HepG2 (cell line): ENCODE measurements at regions not wholly inside any gene's neighbourhood (a gene's known extent, or its start where the extent isn't known, plus 50 kb on each side); places are given as distances from the start of the nearest gene placed in this dataset.

ENCODE experiments used
- ATAC-seq: fragments of 200-7000 bp; cut with Tn5 transposase; 3 replicates; pipeline ENCODE4 v1.9.1; 2020; ENCODE audit warnings: mild to moderate bottlenecking, moderate library complexity
- BruUV-seq: library from RNA; stranded (reverse); fragments of 400-500 nt; replicated peaks from 2 replicates; lab custom pipeline; 2021; lab: Mats Ljungman, UMichigan
- CTCF ChIA-PET: fragments of 300-600 bp; formaldehyde crosslinking; extraction: SDS; loops from one replicate; lab custom pipeline; 2021; ENCODE audit warnings: low total read pairs, inconsistent platforms, low intra/inter-chr PET ratio; lab: Yijun Ruan, JAX
- POLR2A ChIA-PET: fragments of 350-600 bp; sonication (Branson Sonifier 250); formaldehyde crosslinking; loops from one replicate; lab custom pipeline; 2020; ENCODE audit warnings: antibody characterized with exemption, inconsistent platforms; lab: Yijun Ruan, JAX
- DNase-seq: peaks from one replicate; pipeline ENCODE4 v3.0.0-alpha.2; 2015; ENCODE audit warnings: low spot score
- FAIRE-seq: peaks from 3 replicates; lab custom pipeline; 2011; peaks lifted over from hg19 to GRCh38; lab: Jason Lieb, UNC
- H2AFZ ChIP-seq: one replicate; pipeline ENCODE4 v1.6.1; 2011; ENCODE audit warnings: low read length, inconsistent platforms
- H3K27ac ChIP-seq: fragments of 300-600 bp; 3 replicates; pipeline ENCODE4 v1.8.0; 2011; ENCODE audit warnings: mixed run types, mild to moderate bottlenecking, mixed read lengths, low read length, inconsistent platforms; ENCODE audit not compliant: insufficient read depth; ENCODE audit errors: extremely low read length
- H3K27me3 ChIP-seq, 2 experiments: fragments of 200-600 bp in 1 of 2; 2 replicates in 1 of 2; 3 replicates in 1 of 2; pipeline versions ENCODE4 v1.6.0 to v1.8.0; 2011; ENCODE audit warnings: low read length in 2 of 2, mild to moderate bottlenecking in 2 of 2, moderate library complexity in 2 of 2, inconsistent platforms in 1 of 2; ENCODE audit not compliant: insufficient read depth in 2 of 2, control insufficient read depth in 1 of 2
- H3K36me3 ChIP-seq, 2 experiments: fragments of 200-600 bp in 1 of 2; replicated peaks in 1 of 2; 2 replicates in 1 of 2; 3 replicates in 1 of 2; pipeline versions ENCODE4 v1.5.1 to v1.8.0; 2011; ENCODE audit warnings: low read length in 2 of 2, inconsistent platforms in 1 of 2; ENCODE audit not compliant: insufficient read depth in 2 of 2, control insufficient read depth in 1 of 2
- H3K4me1 ChIP-seq: 2 replicates; pipeline ENCODE4 v1.5.1; 2012; ENCODE audit warnings: low read length, inconsistent platforms; ENCODE audit not compliant: insufficient read depth
- H3K4me2 ChIP-seq: 2 replicates; pipeline ENCODE4 v1.6.0; 2011; ENCODE audit warnings: low read depth, low read length, inconsistent platforms
- H3K4me3 ChIP-seq, 3 experiments: fragments of 200-600 bp in 1 of 3; sonication (generic), shearing (Covaris generic) in 1 of 3; replicated peaks in 1 of 3; 2 replicates each; pipeline ENCODE4 v1.5.1; 2011 to 2016; ENCODE audit warnings: low read length in 3 of 3, inconsistent platforms in 2 of 3, low read depth in 2 of 3, mild to moderate bottlenecking in 2 of 3, control low read depth in 1 of 3, mixed read lengths in 1 of 3; ENCODE audit not compliant: insufficient read depth in 1 of 3
- H3K79me2 ChIP-seq: one replicate; pipeline ENCODE4 v1.6.1; 2011; ENCODE audit warnings: low read length, inconsistent platforms; ENCODE audit not compliant: insufficient read depth
- H3K9ac ChIP-seq: 2 replicates; pipeline ENCODE4 v1.6.0; 2011; ENCODE audit warnings: mild to moderate bottlenecking, low read depth, low read length, inconsistent platforms; ENCODE audit not compliant: insufficient read depth
- H3K9me3 ChIP-seq: 2 replicates; pipeline ENCODE4 v1.5.1; 2012; ENCODE audit warnings: mild to moderate bottlenecking, low read length
- H4K20me1 ChIP-seq: 2 replicates; pipeline ENCODE4 v1.6.0; 2011; ENCODE audit warnings: inconsistent platforms, mild to moderate bottlenecking, low read length, moderate library complexity; ENCODE audit not compliant: insufficient read depth
- BCL6 ChIP-seq: IDR thresholded peaks from 2 replicates; pipeline ENCODE4 v1.6.1; 2016; ENCODE audit warnings: missing genetic modification reagents, missing compliant biosample characterization
- BORCS8-MEF2B ChIP-seq: sonication (generic); formaldehyde crosslinking; IDR thresholded peaks from 2 replicates; pipeline ENCODE4 v1.8.0; 2022; ENCODE audit warnings: mild to moderate bottlenecking, missing genetic modification reagents
- MYPOP ChIP-seq: sonication (generic); formaldehyde crosslinking; IDR thresholded peaks from 2 replicates; pipeline ENCODE4 v1.8.1; 2023; ENCODE audit warnings: mild to moderate bottlenecking, moderate library complexity, missing genetic modification reagents
- SMAD9 ChIP-seq: sonication (generic); formaldehyde crosslinking; IDR thresholded peaks from 2 replicates; pipeline ENCODE4 v1.5.1; 2020; ENCODE audit warnings: mild to moderate bottlenecking, missing genetic modification reagents
- XRCC5 ChIP-seq: fragments of 200-400 bp; formaldehyde crosslinking; optimal IDR thresholded peaks from 2 replicates; pipeline ENCODE3; 2017; ENCODE audit warnings: mild to moderate bottlenecking, low read length
- ZNF296 ChIP-seq: sonication (generic); formaldehyde crosslinking; conservative IDR thresholded peaks from 2 replicates; pipeline ENCODE4 v1.5.0; 2020; ENCODE audit warnings: mild to moderate bottlenecking, missing genetic modification reagents
- ZNF616 ChIP-seq: sonication (generic); formaldehyde crosslinking; IDR thresholded peaks from 2 replicates; pipeline ENCODE4 v1.5.0; 2020; ENCODE audit warnings: low read depth, mild to moderate bottlenecking, missing genetic modification reagents
- WGBS: methylation state at CpG from one replicate; pipeline ENCODE4 v1.1.6; 2017; ENCODE audit warnings: low lambda C conversion rate; 5-methylcytosine and 5-hydroxymethylcytosine counted together
- in situ Hi-C: cut with HindIII; loops from 2 replicates; pipeline ENCODE4 v1.10.0; 2017; ENCODE audit warnings: low pct_unique_long_range_greater_than_20kb; ENCODE audit not compliant: extremely low pct_ligation_motif_present
- intact Hi-C: fragments of 100-400 bp; cut with micrococcal nuclease; formaldehyde crosslinking; loops from one replicate; pipeline ENCODE4 v1.10.0; 2022; ENCODE audit not compliant: unreplicated experiment
- TF ChIP-seq, protein P1 (sequence below): sonication (generic); formaldehyde crosslinking; conservative IDR thresholded peaks from 2 replicates; pipeline ENCODE4 v1.4.0; 2020; ENCODE audit warnings: missing genetic modification reagents

DNA sequence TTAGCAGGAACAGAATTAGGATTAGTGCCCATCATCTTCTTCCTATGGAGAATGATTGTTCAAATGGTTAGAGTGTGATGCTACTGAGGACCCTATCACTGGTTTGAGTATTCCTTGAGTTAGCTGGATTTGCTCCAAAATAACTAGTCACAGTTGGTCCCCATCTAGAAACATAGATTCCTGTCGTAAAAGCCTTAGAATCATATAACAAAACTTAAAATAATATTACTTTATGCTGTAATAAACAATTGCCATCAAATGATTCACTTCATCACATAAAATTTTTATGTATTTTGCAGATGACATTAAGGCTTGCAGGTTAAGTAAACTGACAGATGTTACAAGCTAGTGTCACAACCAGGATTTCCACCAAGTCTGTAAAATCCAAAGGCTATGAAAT is 209.8 kb downstream of the CCER1 start (continued):
- no peak for TF ChIP-seq MYPOP

GRCh38 chr12:90741611-90742010 is 213.4 kb downstream of the CCER1 start:
- FAIRE-seq (no peak), ATAC-seq (no peak)
- in situ Hi-C loops = no loop called here
- Histone ChIP-seq H3K4me2 (no peak overlapping the region), H3K4me3 (no peak overlapping the region), H3K4me1 (no peaks in the 10 kb centered on the region), H3K79me2 (no peaks in the 10 kb centered on the region), H4K20me1 (no peaks in the 10 kb centered on the region)
- ChIA-PET POLR2A (no interaction called here), CTCF (no interaction called here)
- TF ChIP-seq SMAD9 (no peak), XRCC5 (no peak), BCL6 (CRISPR knock-in tag) (no peak)
- TF ChIP-seq, all 625 proteins: peak for 0
- Histone ChIP-seq H3K27me3 (no peaks in the 10 kb centered on the region), H3K9ac (no peak overlapping the region), H2AFZ (no peak overlapping the region), H3K27ac (no peak overlapping the region), H3K9me3 (peaks cover 11% of the 10 kb centered on the region), H3K36me3 (no peaks in the 10 kb centered on the region)
- 35% methylated on average over 4 of the region's 4 CpGs for WGBS
- no peak for DNase-seq
- intact Hi-C loops = no loop called here
- BruUV-seq = no TSS peak

DNA sequence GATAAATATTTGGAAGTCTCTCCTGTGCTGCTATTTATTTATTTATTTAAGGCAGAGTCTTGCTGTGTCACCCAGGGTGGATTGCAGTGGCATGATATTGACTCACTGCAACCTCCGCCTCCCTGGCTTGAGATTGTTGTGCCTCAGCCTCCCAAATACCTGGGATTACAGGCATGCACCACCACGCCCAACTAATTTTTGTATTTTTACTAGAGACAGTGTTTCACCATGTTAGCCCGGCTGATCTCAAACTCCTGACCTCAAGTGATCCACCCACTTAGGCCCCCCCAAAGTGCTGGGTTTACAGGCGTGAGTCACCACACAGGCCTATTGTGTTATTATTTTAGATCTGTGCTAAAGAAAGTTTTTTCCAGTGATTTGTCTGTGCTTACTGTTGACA is 225.2 kb downstream of the CCER1 start:
- ATAC-seq (no peak), FAIRE-seq (no peak), DNase-seq (no peak)
- Histone ChIP-seq H3K79me2 (no peaks in the 10 kb centered on the region), H3K4me2 (no peak overlapping the region), H4K20me1 (no peaks in the 10 kb centered on the region), H2AFZ (no peak overlapping the region), H3K27me3 (no peaks in the 10 kb centered on the region), H3K27ac (no peak overlapping the region), H3K4me3 (no peak overlapping the region), H3K36me3 (no peaks in the 10 kb centered on the region), H3K4me1 (no peaks in the 10 kb centered on the region), H3K9ac (no peak overlapping the region), H3K9me3 (peaks cover 26% of the 10 kb centered on the region)
- intact Hi-C loops (no loop called here), in situ Hi-C loops (no loop called here)
- no TSS peak for BruUV-seq
- POLR2A ChIA-PET = no interaction called here
- CTCF ChIA-PET = no interaction called here
- 2% methylated on average over 4 of the region's 4 CpGs for WGBS
- no peak for TF ChIP-seq ZNF296
- no peak for TF ChIP-seq ZNF616 (CRISPR knock-in tag)
- TF ChIP-seq, protein P1, sequence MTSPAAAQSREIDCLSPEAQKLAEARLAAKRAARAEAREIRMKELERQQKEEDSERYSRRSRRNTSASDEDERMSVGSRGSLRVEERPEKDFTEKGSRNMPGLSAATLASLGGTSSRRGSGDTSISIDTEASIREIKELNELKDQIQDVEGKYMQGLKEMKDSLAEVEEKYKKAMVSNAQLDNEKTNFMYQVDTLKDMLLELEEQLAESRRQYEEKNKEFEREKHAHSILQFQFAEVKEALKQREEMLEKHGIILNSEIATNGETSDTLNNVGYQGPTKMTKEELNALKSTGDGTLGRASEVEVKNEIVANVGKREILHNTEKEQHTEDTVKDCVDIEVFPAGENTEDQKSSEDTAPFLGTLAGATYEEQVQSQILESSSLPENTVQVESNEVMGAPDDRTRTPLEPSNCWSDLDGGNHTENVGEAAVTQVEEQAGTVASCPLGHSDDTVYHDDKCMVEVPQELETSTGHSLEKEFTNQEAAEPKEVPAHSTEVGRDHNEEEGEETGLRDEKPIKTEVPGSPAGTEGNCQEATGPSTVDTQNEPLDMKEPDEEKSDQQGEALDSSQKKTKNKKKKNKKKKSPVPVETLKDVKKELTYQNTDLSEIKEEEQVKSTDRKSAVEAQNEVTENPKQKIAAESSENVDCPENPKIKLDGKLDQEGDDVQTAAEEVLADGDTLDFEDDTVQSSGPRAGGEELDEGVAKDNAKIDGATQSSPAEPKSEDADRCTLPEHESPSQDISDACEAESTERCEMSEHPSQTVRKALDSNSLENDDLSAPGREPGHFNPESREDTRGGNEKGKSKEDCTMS (CRISPR knock-in tag) = no peak
- TF ChIP-seq BORCS8-MEF2B (CRISPR knock-in tag) = no peak
